Heart left ventricle (tissue), 13 donors: ENCODE measurements at regions not wholly inside any gene's neighbourhood (a gene's known extent, or its start where the extent isn't known, plus 50 kb on each side); places are given as distances from the start of the nearest gene placed in this dataset.

ENCODE experiments used
- CTCF ChIP-seq, 12 donors: fragments of 200-600 bp; sonication (generic) in 4 of 12; IDR thresholded peaks; one replicate each; pipeline versions ENCODE4 v1.5.0 to v1.8.0; 2018 to 2022; ENCODE audit warnings: antibody characterized with exemption in 12 of 12, mild to moderate bottlenecking in 5 of 12
- POLR2A ChIP-seq, 2 donors: fragments of 450-650 bp; IDR thresholded peaks; one replicate each; pipeline ENCODE4 v1.6.1; 2017; ENCODE audit warnings: antibody characterized with exemption in 2 of 2, mild to moderate bottlenecking in 2 of 2, moderate library complexity in 2 of 2
- donor health status: ischemic (EF 13 %, LVEDD 7.1; RV severe dilation, severe dysfunction).
- donor health status: DM: no; HTN: yes; CAD: no.
- donor health status: DM: no; HTN: no; CAD: no.
- donor health status: ischemic (EF 25% LVEDD 6.9; RV normal size, moderate dysfunction).
- donor health status: ischemic (EF 25% LVEDD 5.7; RV mildly dilated, moderate dysfunction).
- donor health status: ischemic (EF 35%, LVEDD 5.7; RV mildly dilated, moderate dysfunction).
- donor health status: nonischemic (EF 11% LVEDD 7.7; RV severe dilation, severe dysfunction).
- donor health status: DM: yes; HTN: yes; CAD: no.
- donor health status: PGD.
- donor health status: ischemic (EF 29% LVEDD 5.4; RV normal size, mild dysfunction).
- donor health status: nonischemic (EF 23%, LVEDD 6.1; RV moderate dilation, normal function).

DNA sequence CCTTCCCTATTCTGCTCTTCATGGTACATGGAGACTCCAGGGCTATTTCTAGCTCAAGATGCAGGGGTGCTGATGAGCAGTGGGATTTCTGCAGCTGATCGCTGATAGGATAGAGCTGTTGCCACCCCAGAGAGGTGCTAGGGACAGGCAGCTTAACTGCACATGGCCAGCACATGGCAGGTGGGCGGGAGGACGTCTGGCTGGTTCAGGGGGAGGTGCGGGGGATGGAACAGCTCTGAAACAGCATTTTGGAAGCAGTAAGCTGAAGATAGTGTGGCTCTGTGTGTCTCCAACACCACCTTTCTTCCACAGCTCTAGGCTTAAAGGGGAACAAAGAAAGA, 151.9 kb upstream of the PELI1 start:
- TF ChIP-seq CTCF (IDR thresholded peaks at IDR 0.05): no peak
- no peak for TF ChIP-seq POLR2A (IDR thresholded peaks at IDR 0.05)
